HG03196 (cell line): ENCODE measurements at regions not wholly inside any gene's neighbourhood (a gene's known extent, or its start where the extent isn't known, plus 50 kb on each side); places are given as distances from the start of the nearest gene placed in this dataset.

Experiments used
- ATAC-seq: cut with Tn5 transposase; IDR thresholded peaks from one replicate; pipeline ENCODE4 v1.9.1; 2021; ENCODE audit not compliant: unreplicated experiment

GRCh38 chr5:2125171-2125900, 242.6 kb upstream of the IRX4 start:
- no peak for ATAC-seq

GRCh38 chr5:2124434-2125170, 241.9 kb upstream of the IRX4 start:
- ATAC-seq: no peak

- no peak for ATAC-seq
Observed at GRCh38 chr5:2123874-2124273, 241.1 kb upstream of the IRX4 start.

GRCh38 chr5:2120361-2120760, 237.6 kb upstream of the IRX4 start:
- no peak for ATAC-seq

GRCh38 chr5:2119573-2119972, 236.8 kb upstream of the IRX4 start:
- no peak for ATAC-seq

GRCh38 chr5:2113348-2114131, 230.8 kb upstream of the IRX4 start:
- no peak for ATAC-seq

GRCh38 chr5:2112173-2113025, 229.7 kb upstream of the IRX4 start:
- ATAC-seq: no peak

GRCh38 chr5:2111569-2112105, 228.9 kb upstream of the IRX4 start:
- ATAC-seq: no peak

GRCh38 chr5:2110934-2111462, 228.3 kb upstream of the IRX4 start:
- no peak for ATAC-seq

GRCh38 chr5:2110137-2110933, 227.6 kb upstream of the IRX4 start:
- ATAC-seq: no peak

GRCh38 chr5:2109566-2109965, 226.8 kb upstream of the IRX4 start:
- ATAC-seq: no peak

- ATAC-seq: no peak
Observed at GRCh38 chr5:2106721-2107120, 224.0 kb upstream of the IRX4 start.

GRCh38 chr5:2105141-2105540, 222.4 kb upstream of the IRX4 start:
- no peak for ATAC-seq

GRCh38 chr5:2103940-2104339, 221.2 kb upstream of the IRX4 start:
- ATAC-seq: no peak

GRCh38 chr5:2102819-2103776, 220.4 kb upstream of the IRX4 start:
- ATAC-seq: no peak

- ATAC-seq: no peak
Observed at GRCh38 chr5:2101685-2102084, 219.0 kb upstream of the IRX4 start.

GRCh38 chr5:2096887-2097505, 214.3 kb upstream of the IRX4 start:
- no peak for ATAC-seq

- no peak for ATAC-seq
Observed at GRCh38 chr5:2095011-2095410, 212.3 kb upstream of the IRX4 start.
